LHCN-M2 (cell line): ENCODE measurements at regions not wholly inside any gene's neighbourhood (a gene's known extent, or its start where the extent isn't known, plus 50 kb on each side); places are given as distances from the start of the nearest gene placed in this dataset.

ENCODE experiments used
- DNase-seq: peaks from one replicate; pipeline ENCODE4 v3.0.0-alpha.2; 2012; ENCODE audit warnings: low read depth

DNA sequence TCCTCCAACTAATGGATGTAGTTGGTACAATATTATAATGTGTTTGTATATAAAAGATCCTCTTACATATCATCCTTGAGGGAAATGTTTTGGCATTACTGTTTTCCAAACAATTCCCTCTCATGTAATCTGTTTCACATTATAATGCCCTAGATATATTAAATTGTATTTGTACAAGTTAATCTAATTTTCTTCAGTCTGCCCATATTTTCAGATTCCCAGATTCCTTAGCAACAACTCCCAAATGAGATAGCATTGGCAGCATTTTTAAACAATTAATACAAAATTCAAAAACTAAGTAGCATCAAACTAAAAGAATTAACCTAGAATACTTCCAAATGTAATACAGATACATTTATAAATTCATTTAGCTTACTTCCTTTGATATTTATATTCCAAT lies 860.2 kb downstream of the C12orf50 start:
- DNase-seq = no peak

DNA sequence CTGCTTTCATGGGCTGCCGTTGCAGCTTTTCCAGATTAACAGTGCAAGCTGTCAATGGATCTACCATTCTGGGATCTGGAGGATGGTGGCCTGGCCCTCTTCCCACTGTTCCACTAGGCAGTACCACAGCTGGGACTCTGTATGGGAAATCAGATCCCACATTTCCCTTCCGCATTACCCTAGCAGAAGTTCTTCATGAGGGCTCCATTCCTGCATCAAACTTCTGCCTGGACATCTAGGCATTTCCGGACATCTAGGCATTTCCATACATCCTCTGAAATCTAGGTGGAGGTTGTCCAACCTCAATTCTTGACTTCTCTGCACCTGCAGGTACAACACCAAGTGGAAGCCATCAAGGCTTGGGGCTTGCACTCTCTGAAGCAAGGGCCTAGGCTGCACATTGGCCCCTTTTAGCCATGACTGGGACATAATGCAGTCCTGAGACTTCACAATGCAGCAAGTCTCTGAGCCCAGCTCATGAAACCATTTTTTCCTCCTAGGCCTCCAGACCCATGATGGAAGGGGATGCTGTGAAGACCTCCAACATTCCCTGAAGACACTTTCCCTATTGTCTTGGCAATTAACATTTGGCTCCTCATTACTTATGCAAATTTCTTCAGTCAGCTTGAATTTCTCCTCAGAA lies 863.3 kb downstream of the C12orf50 start:
- no peak for DNase-seq

- DNase-seq = peak; percentile 5
Observed at GRCh38 chr12:87163122-87163521, 866.1 kb downstream of the C12orf50 start.

GRCh38 chr12:87160848-87161601 lies 868.2 kb downstream of the C12orf50 start:
- no peak for DNase-seq

- peak; percentile 92 for DNase-seq
Observed at GRCh38 chr12:87157791-87158190, 871.4 kb downstream of the C12orf50 start.

- DNase-seq = peak; percentile 58
Observed at GRCh38 chr12:87155621-87156020, 873.6 kb downstream of the C12orf50 start.

GRCh38 chr12:87152841-87153528 lies 876.2 kb downstream of the C12orf50 start:
- no peak for DNase-seq

GRCh38 chr12:87152075-87152474 lies 877.1 kb downstream of the C12orf50 start:
- DNase-seq = no peak

GRCh38 chr12:87150969-87151662 lies 878.1 kb downstream of the C12orf50 start:
- no peak for DNase-seq

DNA sequence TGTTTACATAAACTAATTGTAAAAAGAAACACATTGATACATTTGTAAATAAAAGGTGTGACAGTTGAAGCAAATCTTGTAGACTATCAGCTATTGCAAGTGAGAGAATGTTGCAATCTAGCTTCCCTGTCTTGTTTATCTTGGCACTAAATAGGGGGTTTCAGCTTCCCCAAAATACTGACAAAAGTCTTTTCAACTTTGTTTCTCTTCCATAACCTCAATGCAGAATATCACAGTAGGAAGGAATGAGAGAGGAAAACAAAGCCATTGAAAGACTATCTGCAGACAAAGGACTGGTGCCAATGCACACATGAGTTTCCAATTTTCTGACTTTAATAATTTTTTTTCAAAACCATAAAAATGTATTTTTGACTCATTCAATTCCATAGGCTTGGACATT lies 886.2 kb upstream of the MGAT4C start:
- DNase-seq = no peak

- DNase-seq = no peak
Observed at GRCh38 chr12:87141091-87141490, 884.9 kb upstream of the MGAT4C start.

GRCh38 chr12:87140262-87140661 lies 884.1 kb upstream of the MGAT4C start:
- DNase-seq = peak; percentile 54

DNA sequence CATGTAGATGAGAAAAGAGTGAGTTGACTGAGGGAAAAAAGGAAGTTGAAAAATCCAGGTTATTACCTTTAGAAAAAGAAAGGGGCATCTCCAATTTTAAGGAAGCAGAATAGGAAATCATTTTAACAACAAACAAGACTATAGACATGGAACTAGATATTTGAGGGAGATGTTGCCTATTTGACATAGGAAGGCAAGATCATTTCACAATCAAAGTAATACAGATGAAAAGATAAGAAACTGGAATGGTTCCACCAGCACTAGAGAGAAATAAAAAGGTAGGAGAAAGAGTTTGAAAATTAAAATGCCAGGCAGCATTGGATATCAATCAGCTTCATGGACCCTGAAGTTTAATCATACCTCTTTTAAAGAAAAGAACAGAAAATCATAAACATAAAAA lies 881.0 kb upstream of the MGAT4C start:
- no peak for DNase-seq

GRCh38 chr12:87136330-87136976 lies 880.3 kb upstream of the MGAT4C start:
- peak; percentile 53 for DNase-seq

DNA sequence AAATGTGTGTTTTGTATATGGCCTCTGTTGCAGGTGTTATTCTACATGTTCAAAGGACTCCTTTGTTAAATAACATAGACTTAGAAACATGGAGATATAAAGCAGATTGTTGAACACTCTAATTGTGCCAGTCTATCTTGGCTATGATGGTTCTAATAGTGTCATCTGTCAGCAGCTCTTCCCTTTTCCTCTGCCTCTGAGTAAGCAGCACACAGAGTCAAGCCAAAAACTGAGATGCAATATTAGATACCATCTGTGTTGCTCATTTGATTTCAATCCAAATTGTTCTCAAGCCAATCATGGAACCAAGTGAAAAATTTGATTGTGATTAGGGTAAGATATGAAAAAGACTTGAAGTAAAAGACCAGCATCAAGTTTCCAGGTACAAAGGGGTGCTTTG lies 871.1 kb upstream of the MGAT4C start:
- DNase-seq = peak; percentile 49

GRCh38 chr12:87121896-87122295 lies 865.7 kb upstream of the MGAT4C start:
- no peak for DNase-seq

DNA sequence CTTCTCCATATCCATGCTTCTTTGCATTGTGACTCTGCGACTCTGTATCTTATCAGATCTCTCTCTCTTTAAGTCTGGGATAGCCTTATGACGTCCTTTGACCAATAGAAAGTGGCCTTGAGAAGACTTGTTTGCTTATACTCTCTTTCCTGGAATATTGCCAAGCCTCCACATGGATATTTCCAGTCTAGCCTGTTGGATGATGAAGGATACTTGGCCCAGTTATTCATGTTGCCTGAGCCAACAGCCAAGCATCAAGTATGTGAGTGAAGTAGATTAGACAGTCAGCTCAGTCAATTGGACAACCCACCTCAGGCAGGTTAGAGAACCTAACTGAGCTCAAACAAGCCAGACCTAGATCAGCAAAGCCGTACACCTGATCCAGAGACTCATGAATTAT lies 864.2 kb upstream of the MGAT4C start:
- no peak for DNase-seq

GRCh38 chr12:87119713-87120112 lies 863.5 kb upstream of the MGAT4C start:
- DNase-seq = no peak

DNA sequence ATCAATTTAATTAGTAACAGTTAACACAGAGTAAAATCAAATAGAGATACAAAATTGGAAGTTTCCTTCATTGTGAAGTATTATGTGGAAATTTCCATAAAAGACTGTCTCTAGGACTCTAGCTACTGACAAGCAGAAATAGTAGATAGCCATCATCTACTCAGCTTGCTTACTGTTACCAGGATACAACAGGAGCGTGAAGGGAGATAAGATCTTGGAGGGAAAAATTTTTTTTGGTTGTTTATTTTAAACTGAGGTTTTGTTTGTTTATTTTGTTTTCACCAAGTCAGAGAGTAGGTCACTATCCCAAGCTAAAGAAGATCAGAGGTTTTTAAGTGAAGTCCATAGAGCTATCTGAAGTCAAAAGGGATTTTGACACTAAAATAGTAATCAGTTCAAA lies 861.3 kb upstream of the MGAT4C start:
- no peak for DNase-seq

DNA sequence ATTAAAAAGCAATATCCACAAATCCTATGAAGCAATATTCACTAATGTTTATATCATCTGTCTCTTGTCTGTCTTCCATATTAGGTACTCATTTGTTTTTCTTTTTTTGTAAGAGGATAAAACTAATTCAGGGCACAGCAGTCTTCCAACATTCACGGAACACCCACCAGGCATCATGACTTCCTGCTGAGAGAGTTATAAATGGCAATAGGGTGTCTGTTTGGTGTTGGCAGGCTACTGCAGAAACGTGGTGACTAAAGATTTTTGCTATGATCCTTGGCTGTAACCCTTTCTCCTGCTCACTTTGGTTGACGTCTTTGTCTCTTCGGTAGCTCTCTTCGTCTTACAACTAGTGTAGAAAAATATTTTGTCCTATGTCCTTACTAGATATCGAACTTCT lies 860.6 kb upstream of the MGAT4C start:
- peak; percentile 20 for DNase-seq

DNA sequence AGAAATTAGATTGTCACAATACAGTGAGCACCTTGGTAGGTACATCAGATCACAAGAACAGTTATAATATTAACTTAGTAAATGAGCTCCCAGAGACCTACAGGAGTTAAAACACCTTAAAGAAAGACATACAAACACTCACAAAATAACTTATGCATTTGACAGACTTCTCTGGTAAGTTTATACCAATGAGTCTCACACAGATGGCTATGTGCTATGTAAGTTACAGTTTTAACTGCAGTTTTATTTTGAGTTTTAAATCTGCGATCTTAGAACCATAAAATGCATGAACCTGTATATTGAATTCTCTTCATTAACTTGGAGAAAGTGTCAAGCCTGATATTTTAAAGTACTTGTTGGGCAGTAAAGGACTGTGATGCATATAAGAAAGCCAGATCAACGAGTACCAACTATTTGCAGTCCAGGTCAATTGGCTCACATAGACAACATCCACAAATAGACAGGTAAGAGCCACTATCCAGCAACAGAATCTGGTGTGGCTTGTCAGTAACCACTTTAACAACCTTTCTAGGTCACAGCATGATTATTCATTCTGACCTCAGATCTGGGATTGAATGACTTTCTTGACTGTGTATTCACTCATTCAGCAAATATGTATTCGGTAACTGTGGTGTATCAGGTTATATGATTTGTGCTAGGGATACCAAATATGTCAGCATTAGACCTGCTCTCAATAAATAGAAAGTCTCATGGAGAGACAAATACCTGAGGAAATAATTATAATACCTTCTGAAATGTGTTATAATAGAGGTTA lies 856.6 kb upstream of the MGAT4C start:
- DNase-seq = peak; percentile 59
